Small intestine (tissue), 7 donors: ENCODE measurements at regions not wholly inside any gene's neighbourhood (a gene's known extent, or its start where the extent isn't known, plus 50 kb on each side); places are given as distances from the start of the nearest gene placed in this dataset.

Source experiments
- DNase-seq, 2 donors: peaks; one replicate each; pipeline versions ENCODE4 v3.0.0 to v3.0.0-alpha.2; 2013
- FAIRE-seq: peaks from 2 replicates; lab custom pipeline; 2012; peaks lifted over from hg19 to GRCh38; lab: Jason Lieb, UNC
- H3K27ac ChIP-seq, 3 donors: one replicate each; pipeline ENCODE4 v1.5.1; 2013; ENCODE audit warnings: low read length in 2 of 3, mild to moderate bottlenecking in 2 of 3, control low read depth in 1 of 3, inconsistent platforms in 1 of 3, low read depth in 1 of 3, moderate library complexity in 1 of 3
- H3K27me3 ChIP-seq, 3 donors: one replicate each; pipeline ENCODE4 v1.6.1; 2013; ENCODE audit warnings: low read length in 3 of 3, inconsistent platforms in 1 of 3; ENCODE audit not compliant: control insufficient read depth in 3 of 3, insufficient read depth in 3 of 3
- H3K36me3 ChIP-seq, 3 donors: one replicate each; pipeline ENCODE4 v1.6.1; 2013; ENCODE audit warnings: low read length in 3 of 3, inconsistent platforms in 1 of 3, low read depth in 1 of 3, mild to moderate bottlenecking in 1 of 3, moderate library complexity in 1 of 3; ENCODE audit not compliant: control insufficient read depth in 3 of 3, insufficient read depth in 2 of 3
- H3K4me1 ChIP-seq, 3 donors: one replicate each; pipeline ENCODE4 v1.6.1; 2013; ENCODE audit warnings: low read length in 2 of 3, inconsistent platforms in 1 of 3, low read depth in 1 of 3, mild to moderate bottlenecking in 1 of 3, moderate library complexity in 1 of 3; ENCODE audit not compliant: control insufficient read depth in 3 of 3, insufficient read depth in 2 of 3
- H3K4me3 ChIP-seq, 3 donors: one replicate each; pipeline ENCODE4 v1.5.1; 2013; ENCODE audit warnings: low read length in 3 of 3, control low read depth in 1 of 3, inconsistent platforms in 1 of 3, low read depth in 1 of 3, mild to moderate bottlenecking in 1 of 3, moderate library complexity in 1 of 3
- H3K9me3 ChIP-seq, 2 donors: one replicate each; pipeline ENCODE4 v1.6.1; 2013; ENCODE audit warnings: low read depth in 1 of 2, low read length in 1 of 2; ENCODE audit not compliant: control insufficient read depth in 2 of 2, insufficient read depth in 1 of 2
- whole genome bisulfite sequencing, 3 donors: extraction: QIAGEN DNeasy Blood & Tissue Kit; methylation state at CpG; one replicate each; pipeline ENCODE4 v1.1.7; 2013; 5-methylcytosine and 5-hydroxymethylcytosine counted together
- donor health status: healthy with polysubstance abuse.
- donor health status: control.
- donor health status: control.
- donor health status: Bipolar disorder and iron deficiency.
- donor health status: healthy.

- DNase-seq (no peak), FAIRE-seq (no peak)
- Histone ChIP-seq H3K4me1 (no peaks in the 10 kb centered on the region), H3K4me3 (no peak overlapping the region), H3K27ac (no peak overlapping the region), H3K36me3 (no peaks in the 10 kb centered on the region), H3K9me3 (no peaks in the 10 kb centered on the region), H3K27me3 (no peaks in the 10 kb centered on the region)
- 77 to 83% (median 83%) methylated on average over 4 of the region's 4 CpGs for WGBS, 3 donors
Observed at GRCh38 chr10:90481326-90481923, 376.4 kb downstream of the HTR7 start.

GRCh38 chr10:90484518-90484917 lies 373.3 kb downstream of the HTR7 start:
- H3K4me3 ChIP-seq: no peak overlapping the region
- FAIRE-seq (no peak), DNase-seq (no peak)
- H3K9me3 ChIP-seq: no peaks in the 10 kb centered on the region
- H3K36me3 ChIP-seq: no peaks in the 10 kb centered on the region
- 68 to 89% (median 77%) methylated on average over 3 of the region's 3 CpGs for WGBS, 3 donors
- no peaks in the 10 kb centered on the region for H3K27me3 ChIP-seq
- no peak overlapping the region for H3K27ac ChIP-seq
- no peaks in the 10 kb centered on the region for H3K4me1 ChIP-seq

- FAIRE-seq: no peak
- Histone ChIP-seq H3K4me3 (no peak overlapping the region), H3K36me3 (no peaks in the 10 kb centered on the region), H3K27ac (no peak overlapping the region), H3K9me3 (peaks cover 0 to 7% of the 10 kb centered on the region in 2 donors), H3K4me1 (no peaks in the 10 kb centered on the region), H3K27me3 (no peaks in the 10 kb centered on the region)
- no peak for DNase-seq
- 71 to 73% (median 73%) methylated on average over 2 of the region's 2 CpGs for WGBS, 3 donors
Observed at GRCh38 chr10:90494183-90494582, 363.7 kb downstream of the HTR7 start.

- WGBS, 3 donors: 77 to 85% (median 83%) methylated on average over 2 of the region's 2 CpGs
- DNase-seq: no peak
- H3K27me3 ChIP-seq: no peaks in the 10 kb centered on the region
- H3K36me3 ChIP-seq: no peaks in the 10 kb centered on the region
- H3K9me3 ChIP-seq: peaks cover 0 to 3% of the 10 kb centered on the region in 2 donors
- no peaks in the 10 kb centered on the region for H3K4me1 ChIP-seq
- H3K4me3 ChIP-seq: no peak overlapping the region
- H3K27ac ChIP-seq: no peak overlapping the region
- no peak for FAIRE-seq
Observed at GRCh38 chr10:90504172-90504571, 353.7 kb downstream of the HTR7 start.

- peaks cover 0 to 4% (median 0%) of the 10 kb centered on the region in 3 donors for H3K4me1 ChIP-seq
- no peak overlapping the region for H3K27ac ChIP-seq
- no peak for FAIRE-seq
- no peak overlapping the region for H3K4me3 ChIP-seq
- no peaks in the 10 kb centered on the region for H3K36me3 ChIP-seq
- WGBS, 3 donors: 86 to 88% (median 87%) methylated on average over 1 of the region's 1 CpG
- DNase-seq: no peak
- H3K9me3 ChIP-seq: peaks cover 0 to under 1% of the 10 kb centered on the region in 2 donors
- no peaks in the 10 kb centered on the region for H3K27me3 ChIP-seq
Observed at GRCh38 chr10:90526721-90527120, 331.1 kb downstream of the HTR7 start.

GRCh38 chr10:90530521-90530920 lies 327.3 kb downstream of the HTR7 start:
- 20 to 27% (median 24%) methylated on average over 3 of the region's 3 CpGs for WGBS, 3 donors
- no peaks in the 10 kb centered on the region for H3K27me3 ChIP-seq
- FAIRE-seq: no peak
- peak in 1 of 2 donors; percentile 27 for DNase-seq
- H3K36me3 ChIP-seq: no peaks in the 10 kb centered on the region
- no peaks in the 10 kb centered on the region for H3K9me3 ChIP-seq
- no peak overlapping the region for H3K4me3 ChIP-seq
- H3K4me1 ChIP-seq: peaks cover 0 to 4% (median 0%) of the 10 kb centered on the region in 3 donors
- H3K27ac ChIP-seq: no peak overlapping the region

- Histone ChIP-seq H3K36me3 (no peaks in the 10 kb centered on the region), H3K27ac (no peak overlapping the region), H3K4me3 (no peak overlapping the region), H3K9me3 (no peaks in the 10 kb centered on the region), H3K27me3 (no peaks in the 10 kb centered on the region), H3K4me1 (no peaks in the 10 kb centered on the region)
- WGBS, 3 donors: 85 to 94% (median 91%) methylated on average over 1 of the region's 1 CpG
- DNase-seq (no peak), FAIRE-seq (no peak)
Observed at GRCh38 chr10:90557385-90557784, 300.5 kb downstream of the HTR7 start.

GRCh38 chr10:90560331-90560730 lies 297.5 kb downstream of the HTR7 start:
- DNase-seq (no peak), FAIRE-seq (no peak)
- Histone ChIP-seq H3K27me3 (no peaks in the 10 kb centered on the region), H3K4me3 (no peak overlapping the region), H3K9me3 (no peaks in the 10 kb centered on the region), H3K36me3 (no peaks in the 10 kb centered on the region), H3K4me1 (no peaks in the 10 kb centered on the region), H3K27ac (no peak overlapping the region)
- 52 to 73% (median 68%) methylated on average over 2 of the region's 2 CpGs for WGBS, 3 donors

- whole genome bisulfite sequencing, 3 donors: 36 to 72% (median 49%) methylated on average over 4 of the region's 4 CpGs
- Histone ChIP-seq H3K27me3 (no peaks in the 10 kb centered on the region), H3K27ac (no peak overlapping the region), H3K4me3 (no peak overlapping the region), H3K36me3 (no peaks in the 10 kb centered on the region), H3K4me1 (no peaks in the 10 kb centered on the region), H3K9me3 (no peaks in the 10 kb centered on the region)
- FAIRE-seq (no peak), DNase-seq (no peak)
Observed at GRCh38 chr10:90561666-90562065, 296.2 kb downstream of the HTR7 start.
